SK-N-SH treated with all-trans-retinoic acid at 6 μM for 48 hours (cell line): ENCODE measurements at regions not wholly inside any gene's neighbourhood (a gene's known extent, or its start where the extent isn't known, plus 50 kb on each side); places are given as distances from the start of the nearest gene placed in this dataset.

Experiments used
- CREB5 ChIP-seq: fragments of 250-450 bp; sonication (Bioruptor Pico); IDR thresholded peaks from 2 replicates; pipeline ENCODE4 v1.5.1; 2020; ENCODE audit warnings: low read depth, mild to moderate bottlenecking, moderate library complexity
- CSDC2 ChIP-seq: fragments of 250-450 bp; sonication (Bioruptor Pico); IDR thresholded peaks from 2 replicates; pipeline ENCODE4 v1.5.0; 2020; ENCODE audit warnings: mild to moderate bottlenecking, moderate library complexity
- CSRNP3 ChIP-seq: fragments of 250-450 bp; sonication (Bioruptor Pico); IDR thresholded peaks from 2 replicates; pipeline ENCODE4 v1.5.1; 2021; ENCODE audit warnings: mild to moderate bottlenecking, moderate library complexity
- PATZ1 ChIP-seq: fragments of 250-450 bp; sonication (Bioruptor Pico); IDR thresholded peaks from 2 replicates; pipeline ENCODE4 v1.8.0; 2020; ENCODE audit warnings: mild to moderate bottlenecking, moderate library complexity, borderline replicate concordance
- POU6F1 ChIP-seq: fragments of 250-450 bp; sonication (Bioruptor Pico); IDR thresholded peaks from 2 replicates; pipeline ENCODE4 v1.8.0; 2021; ENCODE audit warnings: low read depth, mild to moderate bottlenecking, moderate library complexity, borderline replicate concordance
- SNAI2 ChIP-seq: fragments of 250-450 bp; sonication (Bioruptor Pico); IDR thresholded peaks from 2 replicates; pipeline ENCODE4 v1.5.0; 2020; ENCODE audit warnings: mild to moderate bottlenecking, moderate library complexity
- TOX ChIP-seq: fragments of 250-450 bp; sonication (Bioruptor Pico); IDR thresholded peaks from 2 replicates; pipeline ENCODE4 v1.8.0; 2021; ENCODE audit warnings: mild to moderate bottlenecking, moderate library complexity, borderline replicate concordance
- ZC3H10 ChIP-seq: fragments of 250-450 bp; sonication (Bioruptor Pico); IDR thresholded peaks from 2 replicates; pipeline ENCODE4 v1.5.1; 2021; ENCODE audit warnings: mild to moderate bottlenecking, moderate library complexity
- ZFP30 ChIP-seq: fragments of 450-650 bp; formaldehyde crosslinking; IDR thresholded peaks from 2 replicates; pipeline ENCODE4 v1.5.0; 2022; ENCODE audit warnings: mild to moderate bottlenecking, moderate library complexity
- ZNF70 ChIP-seq: fragments of 450-650 bp; formaldehyde crosslinking; IDR thresholded peaks from 2 replicates; pipeline ENCODE4 v1.5.0; 2020; ENCODE audit warnings: mild to moderate bottlenecking, moderate library complexity

GRCh38 chr18:10157706-10158105 lies 243.9 kb downstream of the VAPA start:
- no peak for TF ChIP-seq SNAI2 (CRISPR knock-in tag)
- TF ChIP-seq CREB5, result no peak
- no peak for TF ChIP-seq ZC3H10
- no peak for TF ChIP-seq PATZ1 (CRISPR knock-in tag)
- TF ChIP-seq TOX (CRISPR knock-in tag), result no peak
- TF ChIP-seq ZNF70, result no peak
- TF ChIP-seq POU6F1, result no peak
- TF ChIP-seq ZFP30 (CRISPR knock-in tag), result no peak
- TF ChIP-seq CSDC2 (CRISPR knock-in tag), result no peak
- no peak for TF ChIP-seq CSRNP3 (CRISPR knock-in tag)
